NB4 (cell line): ENCODE measurements at regions not wholly inside any gene's neighbourhood (a gene's known extent, or its start where the extent isn't known, plus 50 kb on each side); places are given as distances from the start of the nearest gene placed in this dataset.

ENCODE experiments used
- CTCF ChIP-seq: IDR thresholded peaks from one replicate; pipeline ENCODE4 v1.5.1; 2012; ENCODE audit warnings: low read depth, low read length
- MAX ChIP-seq: IDR thresholded peaks from 2 replicates; pipeline ENCODE4 v1.6.1; 2011; ENCODE audit warnings: low read depth, low read length
- MYC ChIP-seq: IDR thresholded peaks from 2 replicates; pipeline ENCODE4 v1.6.1; 2011; ENCODE audit warnings: low read depth, low read length
- POLR2A ChIP-seq: IDR thresholded peaks from 2 replicates; pipeline ENCODE4 v1.6.1; 2011; ENCODE audit warnings: mild to moderate bottlenecking; ENCODE audit not compliant: insufficient read length; ENCODE audit errors: extremely low read depth

- no peak for TF ChIP-seq MYC
- TF ChIP-seq CTCF: no peak
- no peak for TF ChIP-seq POLR2A
- no peak for TF ChIP-seq MAX
Measured at GRCh38 chr7:22618528-22618927, 108.5 kb upstream of the IL6 start.
